Fibroblast of lung (primary cell): ENCODE measurements at regions not wholly inside any gene's neighbourhood (a gene's known extent, or its start where the extent isn't known, plus 50 kb on each side); places are given as distances from the start of the nearest gene placed in this dataset.

ENCODE experiments used
- EZH2 ChIP-seq: IDR thresholded peaks from 2 replicates; pipeline ENCODE4 v1.5.1; 2012; ENCODE audit warnings: low read length, control low read depth, mild to moderate bottlenecking; ENCODE audit errors: missing control alignments
- TF ChIP-seq, protein P1 (sequence below), 2 donors: IDR thresholded peaks in 1 of 2; conservative IDR thresholded peaks in 1 of 2; 1 replicate in 1 of 2; 2 replicates in 1 of 2; pipeline ENCODE4 v1.5.1; 2011 to 2012; ENCODE audit warnings: low read length in 2 of 2, control low read depth in 1 of 2, inconsistent platforms in 1 of 2, low read depth in 1 of 2, mild to moderate bottlenecking in 1 of 2

DNA sequence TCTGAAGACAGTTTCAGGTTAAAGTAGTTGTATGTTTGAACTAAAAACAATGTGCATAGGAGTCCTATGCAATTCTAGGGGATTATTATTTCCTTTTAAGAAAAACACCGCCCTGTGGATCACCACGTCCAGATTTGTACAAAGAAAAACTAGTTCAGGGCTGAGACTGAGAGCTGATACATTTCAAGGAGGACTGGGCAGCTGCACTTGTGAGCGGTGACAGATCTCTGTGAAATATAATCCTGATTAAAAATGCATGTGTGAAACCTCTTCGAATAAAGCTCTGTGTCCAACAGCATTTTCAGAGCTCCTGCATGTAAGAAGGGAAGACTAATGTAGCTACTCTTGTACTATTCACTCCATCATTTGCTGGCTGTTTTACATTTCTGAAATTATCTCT is 365.8 kb upstream of the PITX2 start:
- TF ChIP-seq, protein P1, sequence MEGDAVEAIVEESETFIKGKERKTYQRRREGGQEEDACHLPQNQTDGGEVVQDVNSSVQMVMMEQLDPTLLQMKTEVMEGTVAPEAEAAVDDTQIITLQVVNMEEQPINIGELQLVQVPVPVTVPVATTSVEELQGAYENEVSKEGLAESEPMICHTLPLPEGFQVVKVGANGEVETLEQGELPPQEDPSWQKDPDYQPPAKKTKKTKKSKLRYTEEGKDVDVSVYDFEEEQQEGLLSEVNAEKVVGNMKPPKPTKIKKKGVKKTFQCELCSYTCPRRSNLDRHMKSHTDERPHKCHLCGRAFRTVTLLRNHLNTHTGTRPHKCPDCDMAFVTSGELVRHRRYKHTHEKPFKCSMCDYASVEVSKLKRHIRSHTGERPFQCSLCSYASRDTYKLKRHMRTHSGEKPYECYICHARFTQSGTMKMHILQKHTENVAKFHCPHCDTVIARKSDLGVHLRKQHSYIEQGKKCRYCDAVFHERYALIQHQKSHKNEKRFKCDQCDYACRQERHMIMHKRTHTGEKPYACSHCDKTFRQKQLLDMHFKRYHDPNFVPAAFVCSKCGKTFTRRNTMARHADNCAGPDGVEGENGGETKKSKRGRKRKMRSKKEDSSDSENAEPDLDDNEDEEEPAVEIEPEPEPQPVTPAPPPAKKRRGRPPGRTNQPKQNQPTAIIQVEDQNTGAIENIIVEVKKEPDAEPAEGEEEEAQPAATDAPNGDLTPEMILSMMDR (conservative IDR thresholded peaks at IDR 0.05 in 1 of 2, IDR thresholded peaks at IDR 0.05 in 1 of 2; ENCODE audit: low read depth in 1 of 2, low read length in 2 of 2): no peak
- no peak for TF ChIP-seq EZH2
